CD4-positive, alpha-beta T cell treated with Interleukin-4 for 1 hour (primary cell): ENCODE measurements at regions not wholly inside any gene's neighbourhood (a gene's known extent, or its start where the extent isn't known, plus 50 kb on each side); places are given as distances from the start of the nearest gene placed in this dataset.

ENCODE experiments used
- DNase-seq, 2 donors: peaks; one replicate each; pipeline ENCODE4 v3.0.0-alpha.2; 2020 to 2022

DNA sequence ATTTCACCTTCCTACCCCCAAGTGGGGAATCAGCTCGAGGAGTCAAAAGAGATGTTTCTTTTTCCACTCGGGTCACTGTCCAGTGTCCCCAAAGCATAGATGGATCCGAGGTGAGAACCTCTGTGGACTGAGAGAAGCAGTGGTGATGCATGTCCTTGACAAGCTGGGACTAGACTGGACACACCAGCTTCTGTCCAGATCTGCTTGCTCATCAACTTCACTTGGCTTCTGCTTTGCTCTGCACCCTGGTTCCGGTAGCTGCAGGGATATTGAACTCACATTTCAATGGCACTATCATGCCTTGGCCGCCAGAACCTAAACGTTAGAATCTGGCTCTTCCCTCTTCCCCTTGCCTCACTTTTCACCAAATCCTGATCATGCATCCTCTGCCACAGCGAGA, 50.3 kb upstream of the CXCL12 start:
- no peak for DNase-seq

DNA sequence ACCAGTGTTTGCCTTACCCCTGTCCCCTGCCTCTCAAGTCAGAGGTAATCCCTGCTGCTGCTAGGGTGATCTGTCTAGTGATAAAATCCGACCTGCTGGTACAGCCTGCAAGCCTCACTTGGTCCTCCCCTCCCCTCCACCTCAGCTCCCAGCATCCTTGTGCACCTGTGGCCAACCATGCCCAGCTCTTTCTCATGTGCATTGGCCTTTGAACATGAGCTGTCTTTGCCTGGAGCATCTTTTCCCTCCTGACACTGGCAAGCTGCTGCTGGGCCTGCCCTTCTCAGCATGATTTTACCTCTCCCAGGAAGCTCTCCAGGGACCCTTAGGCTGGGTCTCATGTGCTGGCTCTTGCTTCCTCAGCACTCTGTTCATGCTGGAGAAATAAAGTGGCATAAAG, 51.3 kb upstream of the CXCL12 start:
- DNase-seq: no peak

GRCh38 chr10:44437840-44438511, 53.1 kb upstream of the CXCL12 start:
- DNase-seq: no peak

DNA sequence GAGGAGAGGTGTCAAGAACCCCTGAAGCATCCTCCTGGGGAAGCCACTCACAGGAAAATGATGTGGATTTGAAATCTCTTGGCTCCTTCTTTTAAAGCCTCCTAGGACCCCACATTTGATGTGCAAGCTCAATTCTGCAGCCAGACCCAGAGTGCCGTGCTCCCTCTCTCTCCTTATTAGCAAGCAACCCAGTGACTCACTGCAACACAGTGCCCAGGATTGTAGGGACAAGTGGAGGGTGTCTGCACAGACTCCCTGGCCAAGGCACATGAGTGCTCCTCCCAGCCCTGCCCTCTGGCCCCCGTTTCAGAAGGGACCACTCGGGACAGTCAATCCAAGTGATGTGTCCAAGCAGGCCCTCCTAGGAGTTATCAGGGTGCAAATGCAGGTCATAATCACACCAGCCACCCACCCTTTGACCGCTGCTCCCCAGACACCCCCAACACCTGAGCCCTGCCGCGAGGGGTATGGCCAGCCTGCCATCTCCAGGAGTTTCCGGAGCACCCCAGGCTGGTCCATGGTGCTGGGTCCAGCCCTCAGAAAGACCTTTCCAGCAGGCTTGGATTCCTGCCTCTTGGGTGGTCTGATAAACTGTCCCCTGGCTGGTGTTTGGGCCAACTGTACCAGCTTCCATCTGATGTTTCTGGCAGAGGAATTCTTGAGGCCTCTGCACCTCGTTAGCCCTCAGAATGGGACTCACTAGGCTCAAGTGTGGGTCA, 54.5 kb upstream of the CXCL12 start:
- DNase-seq: no peak

DNA sequence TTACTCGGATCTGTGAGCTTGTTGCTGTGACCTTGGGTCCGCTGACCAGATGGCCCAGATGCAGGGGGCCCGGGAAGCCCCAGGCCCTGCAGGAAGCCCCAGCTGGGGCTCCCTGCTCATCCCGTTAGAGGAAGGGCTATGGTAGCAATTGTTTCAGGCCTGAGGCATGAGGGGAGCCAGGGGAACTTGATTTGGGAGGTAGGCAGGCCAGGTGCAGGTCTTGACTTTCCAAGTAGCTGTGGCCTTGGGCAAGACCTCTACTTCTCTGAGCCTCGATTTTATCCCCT, 55.0 kb upstream of the CXCL12 start:
- no peak for DNase-seq

DNA sequence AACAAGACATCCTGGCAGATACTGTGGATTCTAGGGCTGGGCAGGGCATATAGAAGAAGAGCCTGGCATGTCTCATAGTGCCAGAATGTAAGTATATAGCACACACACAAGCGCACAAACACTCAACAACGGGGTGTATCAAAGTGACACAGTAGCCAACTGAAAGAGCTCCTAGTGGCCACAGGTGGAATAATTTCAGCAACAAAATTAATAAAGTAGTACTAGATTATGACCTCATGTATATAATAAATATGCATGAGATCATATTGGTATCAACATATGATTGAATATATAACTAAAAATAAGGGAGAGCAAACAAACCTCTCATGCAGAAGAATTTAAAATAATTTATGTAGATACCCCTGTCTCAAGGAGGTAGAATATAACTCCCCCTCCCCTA, 72.4 kb upstream of the CXCL12 start:
- no peak for DNase-seq

DNA sequence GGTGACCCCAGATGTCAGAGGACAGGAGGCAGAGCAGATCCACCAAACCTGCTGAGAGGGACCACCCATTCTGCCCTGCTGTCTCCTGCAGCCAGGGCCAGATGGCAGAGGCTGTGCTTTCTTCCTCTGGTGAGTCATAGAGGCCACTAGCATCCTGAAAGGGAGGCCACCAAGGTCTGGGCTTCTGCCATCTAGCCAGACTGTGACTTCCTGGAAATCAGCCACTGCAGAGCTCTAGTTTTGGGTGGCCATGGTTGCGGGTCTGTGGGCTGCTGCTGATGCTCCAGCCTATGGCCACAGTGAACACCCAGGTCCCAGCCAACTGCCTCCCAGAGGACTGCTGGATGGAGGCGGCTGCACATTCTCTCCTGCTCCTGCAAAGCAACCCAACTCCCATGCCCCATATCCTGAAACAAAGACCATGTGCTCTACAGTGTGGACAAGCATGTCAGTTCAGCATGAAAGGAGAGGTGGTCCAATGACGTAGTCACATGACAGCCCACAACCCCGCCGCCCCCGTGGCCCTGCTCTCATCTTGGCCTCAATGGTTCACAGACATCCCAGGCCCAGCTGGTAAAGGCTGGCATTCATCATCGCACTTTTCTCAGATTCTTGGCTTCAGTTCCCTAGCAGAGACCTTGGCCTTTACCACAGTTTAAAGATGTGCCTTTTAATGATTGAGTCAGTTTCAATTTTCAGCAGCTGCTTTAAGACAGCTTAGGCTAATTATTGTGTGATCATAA, 73.9 kb upstream of the CXCL12 start:
- no peak for DNase-seq

GRCh38 chr10:44459671-44460070, 74.8 kb upstream of the CXCL12 start:
- DNase-seq: no peak

DNA sequence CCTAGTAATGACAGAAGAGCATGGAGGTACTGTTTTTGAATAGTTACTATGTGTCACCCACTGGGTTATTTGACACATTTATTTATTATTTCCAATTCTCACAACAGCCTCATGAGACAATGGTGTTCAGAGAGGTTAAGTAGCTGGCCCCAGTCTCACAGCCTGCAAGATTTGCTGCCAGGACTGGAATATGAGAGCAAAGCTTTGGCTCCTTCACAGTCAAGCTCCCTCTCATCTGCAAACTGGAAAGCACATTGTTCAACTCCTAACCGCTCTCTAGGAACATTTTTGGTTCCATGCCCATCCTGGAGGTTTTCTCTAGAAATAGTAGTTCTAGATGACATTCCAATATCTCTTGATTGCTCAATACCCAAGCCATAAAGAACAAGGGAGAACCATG, 75.5 kb upstream of the CXCL12 start:
- DNase-seq: no peak

DNA sequence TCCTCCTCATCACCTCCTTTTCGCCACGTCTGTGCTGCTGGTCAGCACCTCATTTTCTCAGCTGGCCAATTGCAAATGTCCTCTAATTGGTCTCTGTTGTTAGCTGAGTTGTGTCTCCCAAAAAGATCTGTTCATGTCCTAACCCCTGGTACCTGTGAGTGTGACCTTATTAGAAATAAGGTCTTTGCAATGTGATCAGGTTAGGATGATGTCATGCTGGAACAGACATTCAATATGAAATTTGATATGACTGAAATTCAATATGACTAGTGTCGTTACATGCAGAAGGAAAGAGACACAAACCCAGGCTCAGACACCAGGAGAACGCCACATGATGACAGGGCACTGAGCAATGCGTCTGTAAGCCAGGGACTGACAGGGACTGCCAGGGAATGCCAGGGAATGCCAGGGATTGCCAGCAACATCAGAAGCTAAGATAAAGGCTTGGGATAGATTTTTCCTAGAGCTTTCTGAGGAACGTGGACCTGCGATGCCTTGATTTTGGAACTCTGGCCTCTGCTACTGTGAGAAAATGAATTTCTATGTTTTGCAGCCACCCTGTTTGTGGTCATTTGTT, 77.5 kb upstream of the CXCL12 start:
- no peak for DNase-seq

DNA sequence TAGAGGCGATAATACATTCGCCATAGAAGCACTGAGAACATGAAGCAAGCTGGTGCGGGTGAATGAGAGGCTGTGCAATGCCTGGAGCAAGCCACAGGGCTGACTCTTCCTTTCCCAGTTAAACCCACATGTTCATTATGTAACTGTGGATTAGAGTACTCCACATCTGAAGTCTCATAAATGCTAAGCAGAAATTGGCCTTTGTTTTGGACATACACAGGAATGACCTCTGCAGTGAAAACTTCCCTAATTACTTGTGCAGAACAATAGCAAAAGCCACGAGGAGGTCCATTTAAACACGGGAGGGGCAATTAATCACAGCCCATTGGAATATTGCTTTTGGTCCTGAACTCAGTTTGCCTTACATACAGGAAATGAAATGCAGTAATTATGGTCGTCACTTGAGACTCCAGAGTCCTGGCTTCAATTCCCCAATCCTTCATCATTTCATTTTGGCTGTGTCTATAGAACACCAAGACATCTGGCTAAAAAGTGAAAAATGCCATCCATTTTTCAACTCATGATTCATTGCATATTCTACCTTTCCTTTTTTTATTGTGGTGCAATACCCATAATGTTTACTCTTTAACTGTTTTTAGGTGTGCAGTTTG, 78.7 kb upstream of the CXCL12 start:
- no peak for DNase-seq

- no peak for DNase-seq
These were observed 79.6 kb upstream of the CXCL12 start for GRCh38 chr10:44464503-44464902.

GRCh38 chr10:44465401-44466115, 80.7 kb upstream of the CXCL12 start:
- DNase-seq: no peak

GRCh38 chr10:44466236-44466635, 81.3 kb upstream of the CXCL12 start:
- no peak for DNase-seq

DNA sequence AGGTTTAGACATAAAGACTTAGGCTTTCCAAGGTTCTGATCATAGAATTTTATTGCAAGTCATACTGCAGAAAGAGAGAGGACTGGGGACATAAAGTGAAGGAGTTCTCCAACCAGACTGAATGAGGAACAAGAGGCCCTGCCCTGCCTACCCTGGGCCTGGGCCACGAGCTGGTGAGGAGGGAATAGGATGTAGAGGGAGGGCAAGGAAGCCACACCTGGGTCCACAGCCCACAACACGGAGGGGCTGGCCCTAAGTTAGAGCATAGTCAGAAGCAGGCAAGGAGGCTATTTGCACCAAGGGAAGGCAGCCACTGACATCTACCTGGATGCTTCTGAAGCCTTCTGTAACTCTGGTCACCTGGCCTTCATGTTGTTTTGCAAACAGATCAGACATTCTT, 82.2 kb upstream of the CXCL12 start:
- no peak for DNase-seq

DNA sequence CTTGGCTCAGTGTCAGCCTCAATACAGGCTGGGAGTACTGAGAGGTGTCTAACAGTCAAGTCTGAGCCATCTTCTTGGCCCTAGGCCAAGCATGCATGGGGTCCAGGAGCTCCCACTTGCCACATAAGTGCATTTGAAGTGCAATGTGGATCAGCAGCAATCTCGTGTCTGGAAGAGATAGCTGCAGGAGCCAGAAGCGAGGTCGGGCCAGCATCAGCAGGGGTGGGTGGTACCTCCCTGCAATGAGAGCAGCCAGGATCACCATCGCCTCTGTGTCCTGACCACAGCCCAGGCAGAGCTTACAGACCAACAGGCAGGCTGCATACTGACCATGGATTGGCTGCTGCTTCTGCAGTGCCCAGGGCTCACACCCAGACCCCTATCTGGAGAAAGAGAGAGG, 83.0 kb upstream of the CXCL12 start:
- DNase-seq: no peak

DNA sequence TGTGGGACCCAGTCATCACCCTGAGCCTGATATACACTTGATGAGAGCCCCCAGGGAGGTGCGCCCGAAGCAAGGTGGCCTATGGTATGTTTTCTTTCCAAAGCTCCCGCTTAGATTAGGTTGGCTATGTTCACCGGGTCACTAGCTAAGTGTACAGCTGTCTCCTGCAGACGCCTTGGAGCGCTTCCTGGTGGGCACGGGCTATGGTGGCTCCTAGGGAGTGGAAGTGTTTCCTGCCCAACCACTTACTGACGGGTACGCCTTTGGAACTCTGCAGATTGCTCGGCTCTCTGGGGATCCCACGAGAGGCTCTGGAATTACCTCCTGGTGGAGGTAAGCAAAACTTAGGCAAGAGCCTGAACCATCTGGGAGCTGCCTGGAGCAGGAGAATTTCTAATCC, 83.6 kb upstream of the CXCL12 start:
- DNase-seq: no peak

DNA sequence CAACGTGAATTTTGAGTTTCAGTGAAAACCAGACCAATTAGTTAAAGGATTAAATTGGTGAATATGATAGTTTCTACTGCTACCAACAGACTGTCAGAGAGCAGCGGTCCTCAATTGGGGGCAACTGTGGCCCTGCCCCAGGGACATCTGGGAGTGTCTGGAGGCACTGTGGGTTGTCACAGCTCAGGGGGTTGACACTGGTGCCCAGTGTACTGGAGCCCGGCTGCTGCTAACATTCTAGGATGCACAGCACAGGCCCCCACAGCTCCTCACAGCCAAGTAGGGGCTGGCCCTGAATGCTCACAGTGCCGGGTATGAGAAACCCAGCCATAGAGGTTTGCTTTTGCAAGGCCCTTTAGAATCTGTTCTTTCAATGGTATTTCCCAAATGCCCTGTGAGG, 84.1 kb upstream of the CXCL12 start:
- no peak for DNase-seq

- no peak for DNase-seq
These were observed 85.9 kb upstream of the CXCL12 start for GRCh38 chr10:44470784-44471183.

DNA sequence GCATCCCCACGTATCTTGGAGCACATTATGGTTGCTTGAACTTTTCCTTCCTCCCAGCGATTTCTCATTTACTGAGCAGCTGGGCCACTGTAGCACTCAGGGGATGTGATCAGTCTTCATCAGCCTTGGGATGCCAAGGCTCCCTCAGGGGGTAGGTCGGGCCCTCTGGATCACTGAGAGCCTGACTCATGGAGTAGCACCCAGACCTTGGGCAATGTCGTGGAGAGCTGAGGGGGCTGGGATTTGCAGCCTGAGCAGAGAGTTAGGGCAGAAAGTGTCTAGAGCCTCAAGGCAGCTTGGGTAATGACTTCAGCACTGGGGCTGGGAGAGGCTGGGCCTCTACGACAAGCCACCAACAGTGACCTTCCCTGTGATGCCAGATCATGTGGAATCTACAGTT, 86.5 kb upstream of the CXCL12 start:
- DNase-seq: no peak

- DNase-seq: no peak
These were observed 88.2 kb upstream of the CXCL12 start for GRCh38 chr10:44473146-44473545.

DNA sequence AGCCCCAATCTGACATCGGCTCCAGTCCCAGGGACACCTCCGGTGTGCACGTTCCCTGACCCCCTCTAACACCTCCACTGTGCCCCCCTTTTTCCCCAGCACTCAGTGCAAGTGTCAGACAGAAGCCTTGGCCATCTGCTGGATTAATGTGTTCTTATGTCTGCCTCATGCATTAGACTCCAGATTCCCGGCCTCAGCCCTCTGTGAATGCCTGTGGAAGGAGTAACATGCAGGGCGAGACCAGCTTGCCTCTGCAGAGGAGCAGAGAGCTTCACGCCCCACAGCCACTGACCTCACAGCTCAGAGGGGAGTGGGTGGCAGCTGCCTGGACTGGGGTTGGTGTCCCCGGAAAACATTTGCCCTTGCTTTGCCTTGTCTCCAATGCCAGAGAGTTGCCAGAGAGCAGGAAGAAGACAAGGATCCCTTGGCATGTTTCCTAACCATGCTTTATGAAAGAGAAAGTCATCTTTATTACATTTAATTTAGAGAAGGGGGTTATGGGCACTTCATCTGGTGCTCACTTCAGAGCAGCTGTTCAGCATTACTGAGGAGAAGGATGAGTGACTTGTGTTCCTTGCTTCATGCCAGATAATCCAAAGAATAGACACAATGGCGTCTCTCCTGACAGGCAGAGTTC, 91.6 kb upstream of the CXCL12 start:
- no peak for DNase-seq

- DNase-seq: no peak
These were observed 92.1 kb upstream of the CXCL12 start for GRCh38 chr10:44477046-44477425.
